HG02642 (cell line): ENCODE measurements at regions not wholly inside any gene's neighbourhood (a gene's known extent, or its start where the extent isn't known, plus 50 kb on each side); places are given as distances from the start of the nearest gene placed in this dataset.

Experiments
- ATAC-seq: cut with Tn5 transposase; IDR thresholded peaks from one replicate; pipeline ENCODE4 v1.9.1; 2021; ENCODE audit warnings: mild to moderate bottlenecking; ENCODE audit not compliant: unreplicated experiment, poor library complexity

DNA sequence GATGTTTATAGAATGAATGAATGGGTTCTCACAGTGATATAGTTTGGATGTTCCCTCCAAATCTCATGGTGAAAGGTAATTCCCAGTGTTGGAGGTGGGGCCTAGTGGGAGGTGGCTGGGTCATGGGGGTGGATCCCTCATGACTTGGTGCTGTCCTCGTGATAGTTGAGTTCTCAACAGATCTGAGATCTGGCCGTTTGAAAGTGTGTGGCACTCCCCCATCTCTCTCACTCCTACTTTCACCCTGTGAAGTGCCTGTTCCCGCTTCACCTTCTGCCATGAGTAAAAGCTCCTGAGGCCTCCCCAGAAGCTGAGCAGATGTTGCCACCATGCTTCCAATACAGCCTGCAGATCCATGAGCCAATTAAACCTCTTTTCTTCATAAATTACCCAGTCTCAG is 170.8 kb upstream of the LINGO1 start:
- no peak for ATAC-seq

DNA sequence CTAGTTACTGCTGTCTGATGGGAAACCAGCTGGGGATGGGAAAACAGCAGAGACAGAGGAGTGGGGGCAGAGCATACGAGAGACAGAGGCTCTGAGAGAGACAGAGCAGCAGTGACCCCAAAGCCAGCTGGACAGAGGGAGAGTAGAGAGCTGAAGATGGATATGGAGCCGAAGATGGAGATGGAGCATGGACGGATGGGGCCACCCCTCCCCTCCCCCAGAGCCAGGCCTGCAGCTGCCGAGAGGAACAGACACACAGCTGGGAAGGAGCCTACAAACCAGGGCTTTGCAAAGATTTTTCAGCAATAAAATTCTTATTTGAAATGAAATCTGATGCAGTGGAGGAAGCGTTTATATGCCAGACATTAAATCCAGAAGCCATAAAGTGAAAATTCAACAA is 167.6 kb upstream of the LINGO1 start:
- ATAC-seq, result no peak

DNA sequence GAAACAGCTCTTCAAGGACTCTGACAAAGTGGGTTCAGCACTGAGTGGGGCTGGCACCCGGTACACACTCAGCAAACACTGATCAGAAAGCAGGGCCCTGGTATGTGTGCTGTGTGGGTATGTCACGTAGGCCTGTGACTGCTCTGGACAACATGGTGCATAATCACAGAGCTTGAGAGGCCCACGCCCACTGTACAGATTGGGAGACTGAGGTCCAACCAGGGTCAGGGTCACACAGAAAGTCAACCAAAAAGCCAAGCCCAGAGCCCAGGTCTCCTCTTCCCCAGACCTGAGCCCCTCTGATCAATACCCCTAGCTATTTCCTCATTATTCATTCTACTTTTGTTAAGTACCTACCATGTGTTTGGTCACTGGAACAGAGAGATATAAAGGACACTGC is 166.1 kb upstream of the LINGO1 start:
- ATAC-seq, result no peak

DNA sequence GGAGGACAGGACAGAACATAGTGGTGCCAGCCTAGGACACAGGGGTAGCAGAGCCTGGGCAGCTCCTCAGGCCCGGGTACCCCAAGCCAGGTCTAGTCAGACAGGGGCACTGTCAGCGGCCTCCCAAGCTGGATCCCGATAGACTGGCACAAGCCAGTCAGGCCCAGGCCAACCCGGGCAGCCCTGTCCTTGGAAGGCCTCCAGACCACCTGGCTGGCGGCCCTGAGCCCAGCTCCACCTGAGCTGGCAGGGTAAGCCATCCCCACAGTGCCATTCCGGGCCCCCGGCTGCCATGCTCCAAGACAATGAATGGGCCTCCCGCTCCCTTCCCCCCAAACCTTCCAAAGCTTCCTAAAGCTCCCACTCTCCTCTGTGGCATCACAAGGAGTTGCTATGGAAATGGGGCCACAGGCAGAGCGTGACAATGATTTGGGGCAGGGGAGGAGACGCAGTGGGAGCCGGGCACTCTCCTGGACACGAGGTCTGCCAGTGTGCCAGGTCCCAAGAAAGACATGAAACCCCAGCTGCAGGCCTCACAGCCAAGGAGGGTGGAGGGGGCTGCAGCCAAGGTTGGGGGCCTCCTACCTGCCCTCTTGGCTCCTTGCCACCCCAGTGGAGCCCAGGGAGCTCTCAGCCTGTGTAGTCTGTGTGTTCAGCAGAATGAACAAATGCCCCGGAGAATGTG is 165.6 kb upstream of the LINGO1 start:
- no peak for ATAC-seq

DNA sequence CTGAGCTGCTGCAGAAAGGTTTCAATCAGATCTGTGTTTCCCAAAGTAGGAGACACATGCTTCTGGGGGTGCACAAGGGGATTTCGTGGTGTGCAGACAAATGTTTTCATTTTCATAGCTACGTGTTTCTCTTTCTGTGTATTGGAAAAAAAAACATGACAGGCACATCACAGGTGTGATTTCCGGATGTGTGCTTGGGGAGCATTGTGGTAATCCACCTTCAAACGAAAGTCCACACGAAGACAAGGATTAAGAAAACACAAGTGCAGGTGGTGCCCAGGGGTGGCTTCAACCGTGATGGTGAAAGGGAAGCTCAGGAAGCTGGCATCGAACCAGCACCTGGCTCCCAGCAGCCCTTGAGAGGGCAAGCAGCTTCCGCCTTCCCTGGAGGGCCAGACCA is 164.6 kb upstream of the LINGO1 start:
- ATAC-seq, result no peak

DNA sequence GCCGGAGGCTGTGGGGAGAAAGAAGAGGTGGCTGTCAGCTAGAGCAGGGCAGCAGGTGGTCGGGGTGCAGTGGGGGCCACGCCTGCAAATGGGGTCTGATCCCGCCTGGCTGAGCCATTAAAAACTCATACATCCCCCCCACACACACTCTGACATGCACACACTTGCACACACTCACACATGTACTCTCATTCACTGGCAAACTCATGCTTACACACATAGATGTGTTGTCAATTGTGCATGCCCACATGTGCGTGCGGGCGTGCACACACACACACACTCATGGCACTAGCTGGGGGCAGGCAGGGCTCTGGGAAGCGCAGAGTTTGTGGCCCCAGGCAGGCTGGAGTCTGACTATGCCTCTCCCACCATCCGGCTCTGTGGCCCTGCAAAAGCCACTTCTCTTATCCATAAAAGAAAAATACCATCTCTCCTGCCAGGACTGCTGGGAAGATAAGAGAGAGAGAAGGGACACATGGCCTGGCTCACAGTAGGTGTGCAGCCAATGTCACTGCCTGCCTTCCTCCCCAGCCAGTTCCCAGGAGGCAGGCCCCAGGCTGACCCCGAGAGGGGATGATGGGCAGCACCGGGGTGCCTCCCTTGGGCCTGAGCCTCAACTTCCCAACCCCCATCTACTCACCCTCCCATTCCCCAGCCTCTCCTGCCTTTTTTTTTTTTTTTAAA is 163.5 kb upstream of the LINGO1 start:
- no peak for ATAC-seq

DNA sequence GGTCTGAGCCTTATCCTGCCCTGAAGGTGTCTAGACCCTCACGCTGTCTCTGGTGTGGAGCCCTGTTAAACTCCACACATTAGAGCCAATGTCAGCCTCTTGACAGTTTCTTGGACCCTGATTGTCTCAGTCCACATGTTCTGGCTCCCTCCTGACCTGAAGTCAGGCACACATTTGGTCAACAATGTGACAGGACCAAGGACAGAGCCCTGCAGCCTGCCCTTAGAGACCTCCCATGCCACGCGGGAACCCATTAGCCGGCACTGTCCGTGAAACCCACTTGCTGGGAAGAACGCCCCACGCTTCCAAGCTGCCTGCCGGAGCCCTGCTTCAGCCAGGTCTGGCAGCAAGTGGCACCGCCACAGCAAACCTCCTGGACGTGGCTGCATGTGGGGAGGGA is 162.7 kb upstream of the LINGO1 start:
- no peak for ATAC-seq

DNA sequence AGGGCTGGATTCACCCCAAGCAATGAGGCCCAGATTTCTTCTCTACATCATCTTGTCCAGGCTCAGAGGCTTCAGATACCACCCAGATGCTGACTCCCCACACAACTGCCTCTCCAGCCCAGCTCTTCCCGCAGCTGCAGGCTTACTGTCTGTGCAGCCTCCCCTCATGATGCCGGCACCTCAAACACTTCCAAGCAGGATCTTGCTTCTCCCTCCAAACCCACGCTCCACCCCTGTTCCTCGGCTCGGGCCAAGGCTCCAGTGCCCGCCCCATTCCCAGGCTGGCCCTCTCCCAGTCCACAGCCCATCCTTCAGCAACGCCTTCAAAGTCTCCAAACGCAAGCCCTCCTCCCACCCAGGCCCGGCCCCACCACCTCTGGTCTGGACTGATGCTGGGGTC is 159.2 kb upstream of the LINGO1 start:
- no peak for ATAC-seq

DNA sequence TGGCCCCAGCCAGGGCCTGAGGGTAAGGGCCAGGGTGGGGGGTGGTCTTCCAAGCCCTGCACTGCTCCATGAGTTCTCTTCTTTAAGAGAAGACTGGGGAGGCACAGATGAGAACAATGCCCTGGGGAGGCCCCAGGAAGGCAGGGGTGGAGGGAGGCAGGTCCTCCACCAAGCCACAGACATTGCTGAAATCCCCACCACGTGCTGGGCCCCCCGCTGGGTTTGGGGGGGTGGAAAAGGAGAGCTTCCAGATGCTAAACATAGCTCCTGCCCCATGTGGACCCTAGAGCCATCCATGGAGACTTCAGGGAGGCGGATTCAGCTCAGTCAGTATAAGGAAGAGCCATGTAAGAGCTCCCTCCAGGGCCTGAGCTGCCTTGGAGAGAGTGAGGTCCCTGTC is 157.8 kb upstream of the LINGO1 start:
- no peak for ATAC-seq

DNA sequence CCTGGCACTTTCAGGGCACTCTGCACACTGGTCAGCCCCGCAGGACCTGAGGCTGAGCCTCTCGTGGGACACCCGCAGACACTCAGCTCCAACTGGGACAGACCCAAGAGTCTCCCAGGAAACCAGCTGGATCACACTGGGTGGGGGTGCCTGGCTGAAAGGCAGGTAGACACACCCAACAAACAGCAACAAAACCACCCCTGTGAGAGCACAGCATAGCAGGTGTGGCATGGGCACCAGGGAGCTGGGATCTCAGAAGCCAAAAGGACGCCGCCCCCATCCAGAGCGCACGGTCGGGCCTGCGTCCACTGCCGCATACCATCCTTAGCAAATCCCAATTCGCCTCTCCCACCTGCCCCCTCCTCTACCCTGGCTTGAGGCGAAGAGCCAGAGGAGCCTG is 154.2 kb upstream of the LINGO1 start:
- no peak for ATAC-seq

DNA sequence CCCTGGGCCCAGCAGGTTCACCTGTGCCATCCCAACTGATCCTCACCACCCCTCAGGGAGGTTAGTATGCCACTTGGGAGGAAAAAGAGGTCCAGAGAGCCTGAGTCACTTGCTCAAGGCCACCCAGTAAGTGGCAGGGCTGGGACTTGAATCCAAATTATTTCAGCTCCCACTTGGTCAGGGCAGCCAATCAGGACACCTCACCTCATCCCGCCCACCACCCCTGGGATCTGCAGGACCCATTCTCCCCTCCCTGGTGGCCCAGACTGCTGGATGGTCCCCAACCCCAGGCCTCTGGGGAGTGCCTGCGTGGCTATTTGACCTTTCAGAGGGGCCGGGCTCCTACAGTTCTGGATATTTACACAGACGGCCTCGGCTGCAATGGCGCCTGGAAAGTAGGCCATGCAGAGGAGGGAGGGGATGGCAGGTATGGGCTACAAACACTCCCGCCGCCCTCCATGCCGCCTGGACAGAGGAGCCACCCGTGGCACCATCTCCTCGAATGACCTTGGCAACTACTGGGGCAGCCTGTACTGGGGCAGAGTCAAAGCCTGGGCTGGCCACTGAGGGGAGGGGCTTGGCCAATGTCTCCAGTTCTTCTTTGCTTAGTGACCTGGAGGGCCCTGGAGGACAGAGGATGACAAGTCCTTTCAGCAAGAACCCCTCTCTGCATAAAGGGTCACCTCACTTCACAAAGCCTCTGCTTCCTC is 153.6 kb upstream of the LINGO1 start:
- no peak for ATAC-seq

DNA sequence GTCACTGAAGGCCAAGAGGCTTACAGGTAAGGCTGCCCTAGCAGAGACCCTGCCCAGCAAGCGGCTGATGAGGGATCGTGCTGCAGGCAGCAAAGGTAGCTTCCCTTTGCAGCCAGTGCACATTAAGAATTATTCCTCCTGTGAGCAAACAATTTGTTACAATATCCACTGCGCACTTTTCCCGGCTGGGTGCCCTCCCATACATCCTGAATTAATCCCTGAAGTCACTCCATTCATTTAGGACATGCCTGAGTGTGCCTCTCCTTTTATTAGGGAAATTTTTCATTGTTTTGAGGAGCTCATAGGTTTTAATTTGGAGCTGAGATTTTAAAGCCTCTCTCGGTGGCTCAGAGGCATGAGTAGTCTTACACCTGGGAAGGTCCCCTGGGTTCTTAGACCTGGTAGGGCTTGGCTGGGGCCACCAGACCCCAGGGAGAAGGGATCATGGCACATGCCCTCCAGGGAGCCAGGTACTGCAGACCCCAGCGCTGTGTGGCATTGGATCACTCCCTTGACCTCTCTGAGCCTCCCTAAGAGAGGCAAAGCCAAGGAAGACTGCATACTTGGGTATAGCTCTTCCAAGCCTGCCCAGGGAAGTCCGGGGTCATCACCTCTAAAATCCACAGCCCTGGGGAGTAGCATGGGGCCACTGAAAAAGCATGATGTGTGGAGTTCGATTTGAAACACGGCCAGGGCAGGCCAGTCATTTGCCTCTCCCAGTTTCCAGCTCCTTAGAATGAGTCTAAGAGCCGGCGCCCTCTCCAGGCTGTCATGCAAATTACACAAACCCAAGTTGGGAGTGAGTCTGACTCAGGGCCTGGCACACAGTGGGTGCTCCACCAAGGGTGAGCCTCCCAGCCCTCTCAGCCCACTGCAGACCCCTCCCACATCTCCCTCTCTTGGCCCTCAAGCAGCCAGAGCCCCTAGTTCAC is 151.9 kb upstream of the LINGO1 start:
- no peak for ATAC-seq

DNA sequence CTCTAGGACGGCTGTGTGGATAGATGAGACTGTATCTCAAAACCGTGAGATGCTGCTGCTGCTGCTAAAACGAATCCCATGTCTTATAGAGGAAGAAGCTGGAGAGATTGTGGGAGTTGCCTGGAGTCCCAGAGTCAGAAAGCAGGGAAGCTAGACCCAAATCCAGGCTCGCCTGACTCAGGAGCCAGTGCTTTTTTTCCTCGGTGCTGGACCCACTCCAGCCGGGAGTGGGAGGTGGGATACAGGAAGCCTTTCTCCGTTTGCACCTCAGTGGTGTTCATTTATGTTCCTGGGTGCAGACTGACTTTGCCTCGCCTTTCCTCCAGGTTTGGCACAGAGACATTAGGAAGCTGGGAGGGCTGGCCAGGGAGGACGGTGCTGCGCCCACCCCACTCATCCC is 150.9 kb upstream of the LINGO1 start:
- no peak for ATAC-seq

DNA sequence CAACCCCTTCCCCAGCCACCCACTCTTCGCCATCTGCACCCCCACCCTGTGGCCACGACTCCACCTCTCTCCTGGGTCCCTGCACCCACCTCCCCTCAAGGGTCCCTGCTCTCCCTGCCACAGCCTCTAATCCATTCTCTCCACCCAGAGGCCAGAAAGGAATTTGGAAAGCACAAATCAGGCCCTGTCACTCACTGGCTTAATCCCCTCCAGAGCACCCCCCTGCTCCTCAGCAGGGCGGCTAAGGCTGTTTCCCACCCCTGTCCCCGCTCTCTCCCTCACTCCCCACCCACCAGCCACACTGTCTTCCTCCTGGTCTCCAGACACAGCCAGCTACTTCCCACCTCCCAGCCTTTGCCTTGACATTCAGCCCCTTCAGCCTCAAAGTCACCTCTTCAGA is 150.0 kb upstream of the LINGO1 start:
- ATAC-seq, result no peak

DNA sequence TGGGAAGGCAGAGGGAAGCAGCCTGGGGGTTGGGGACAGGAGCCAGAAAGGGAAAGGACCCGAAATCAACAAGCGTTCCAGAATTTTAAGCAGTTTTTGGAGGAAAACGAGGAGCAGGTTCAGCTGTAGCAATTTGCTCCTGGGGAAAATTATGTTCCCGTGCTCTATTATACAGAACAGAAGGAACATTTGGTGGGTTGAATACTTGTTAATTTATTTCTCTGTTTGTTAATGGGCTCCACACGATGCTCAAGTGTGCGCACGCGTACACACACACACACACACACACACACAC is 149.2 kb upstream of the LINGO1 start:
- no peak for ATAC-seq

DNA sequence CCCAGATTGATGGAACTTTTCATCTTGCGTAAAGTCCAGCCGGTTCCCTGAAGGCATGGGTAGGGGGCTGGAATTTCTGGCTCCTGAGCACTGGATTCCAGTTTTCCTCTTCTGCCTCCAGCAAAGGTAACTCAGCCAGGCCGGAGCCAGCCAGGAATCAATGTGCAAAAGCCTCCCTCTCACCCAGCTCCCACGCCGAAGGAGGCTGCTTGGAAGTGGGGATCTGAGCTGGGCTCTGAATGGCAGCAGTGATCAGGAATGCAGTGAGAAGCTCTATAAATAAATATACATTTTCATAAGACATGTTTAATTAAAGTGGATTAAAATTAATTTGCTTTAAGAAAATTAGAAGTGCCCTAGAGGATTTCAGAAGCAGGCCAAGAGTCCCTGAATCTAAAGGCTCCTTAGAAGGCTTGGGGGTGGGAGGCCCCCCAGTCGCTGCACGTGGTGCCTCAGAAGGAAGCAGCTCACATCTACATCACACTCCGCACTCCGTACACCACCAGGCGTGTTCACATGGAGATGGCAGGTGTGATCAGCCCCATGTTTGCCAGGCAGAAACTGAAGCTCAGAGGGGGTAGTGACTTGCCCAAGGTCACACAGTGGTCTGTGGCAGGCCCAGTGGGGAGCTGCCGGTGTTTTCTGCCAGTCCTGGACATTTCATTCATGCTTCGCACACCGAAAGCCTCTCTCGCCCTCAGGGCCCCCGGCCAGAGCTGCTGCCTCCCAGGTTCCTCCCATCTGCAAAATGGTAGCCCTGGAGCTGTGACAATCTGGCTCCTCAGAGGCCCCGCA is 148.6 kb upstream of the LINGO1 start:
- ATAC-seq, result no peak

DNA sequence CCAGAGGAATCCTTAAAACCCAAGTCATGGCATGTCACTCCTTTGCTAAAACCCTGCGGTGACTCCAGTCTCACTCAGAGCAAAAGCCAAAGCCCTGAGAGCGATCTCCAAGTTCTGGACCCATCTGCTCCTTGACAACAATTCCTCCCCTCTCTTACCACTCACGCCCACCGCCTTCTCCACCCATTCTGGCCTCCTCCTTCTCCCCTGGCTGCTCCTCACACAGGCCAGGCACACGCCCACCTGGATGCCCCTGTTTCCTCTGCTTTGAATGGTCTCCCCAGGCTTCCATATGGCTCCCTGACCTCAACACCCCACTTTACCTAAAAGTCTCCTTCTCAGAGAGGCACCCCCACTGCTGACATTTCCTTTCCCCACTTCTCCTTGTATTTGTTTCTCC is 146.1 kb upstream of the LINGO1 start:
- no peak for ATAC-seq

DNA sequence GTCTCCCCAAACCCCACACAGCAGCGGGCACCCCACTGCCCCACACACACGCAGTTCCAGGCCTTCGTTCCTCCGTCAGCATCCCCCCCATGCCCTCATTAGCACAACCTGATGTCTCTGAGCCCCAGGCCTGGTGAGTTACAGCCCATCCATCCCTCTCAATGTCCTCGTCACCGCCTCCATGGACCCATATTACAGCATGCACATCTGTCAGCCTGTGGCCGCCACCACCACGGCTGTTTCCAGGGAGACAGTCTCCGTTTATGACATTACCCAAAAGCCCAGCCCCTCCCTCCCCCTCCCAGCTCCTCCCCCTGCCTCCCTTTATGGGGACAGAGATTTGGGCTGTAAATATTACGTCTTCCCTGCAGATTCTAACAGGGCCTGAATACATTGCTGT is 143.1 kb upstream of the LINGO1 start:
- no peak for ATAC-seq

DNA sequence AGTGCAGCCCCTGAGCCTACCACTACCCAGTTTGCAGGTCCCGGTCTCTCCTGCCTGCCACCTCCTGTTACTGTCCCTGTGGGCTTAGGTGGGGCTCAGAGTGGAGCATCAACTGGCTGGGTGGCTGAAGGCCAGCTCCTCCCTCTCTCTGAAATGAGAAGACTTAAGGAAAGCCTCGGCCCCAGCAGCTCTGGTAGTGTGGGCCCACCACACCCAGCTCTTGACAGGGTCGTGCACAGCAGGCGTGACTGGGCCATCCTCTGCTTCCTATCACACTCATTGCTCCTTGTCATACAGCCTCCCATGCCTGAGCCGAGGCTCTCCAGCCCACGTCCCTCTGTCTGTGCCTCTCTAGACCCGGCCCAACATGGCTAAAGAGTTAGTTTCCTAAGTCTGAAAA is 142.7 kb upstream of the LINGO1 start:
- no peak for ATAC-seq

DNA sequence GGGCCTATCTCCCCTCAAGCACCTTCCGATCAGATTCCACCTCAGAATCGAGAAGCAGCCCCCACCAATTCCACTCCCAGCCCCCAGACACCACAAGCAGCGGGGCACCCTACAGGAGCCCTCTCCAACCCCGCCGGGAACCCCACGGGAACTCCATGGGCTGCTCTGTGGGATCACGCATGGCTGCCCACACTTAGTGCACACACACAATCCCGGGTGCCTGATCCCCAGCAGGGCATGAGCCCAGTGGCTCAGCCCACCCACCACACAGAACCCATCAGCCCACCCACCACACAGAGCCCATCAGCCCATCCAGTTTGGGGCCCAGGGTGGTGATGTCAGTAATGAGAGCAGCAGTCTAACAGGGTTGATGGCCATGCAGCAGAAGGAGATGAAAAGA is 141.6 kb upstream of the LINGO1 start:
- no peak for ATAC-seq
